ENCODE measurements at regions not wholly inside any gene's neighbourhood (a gene's known extent, or its start where the extent isn't known, plus 50 kb on each side); places are given as distances from the start of the nearest gene placed in this dataset.
"Not testable (repeated sequence)": the region's sequence is repeated elsewhere in the genome, so short reads cannot be mapped to it uniquely, and the experiment has no call there.

DNA sequence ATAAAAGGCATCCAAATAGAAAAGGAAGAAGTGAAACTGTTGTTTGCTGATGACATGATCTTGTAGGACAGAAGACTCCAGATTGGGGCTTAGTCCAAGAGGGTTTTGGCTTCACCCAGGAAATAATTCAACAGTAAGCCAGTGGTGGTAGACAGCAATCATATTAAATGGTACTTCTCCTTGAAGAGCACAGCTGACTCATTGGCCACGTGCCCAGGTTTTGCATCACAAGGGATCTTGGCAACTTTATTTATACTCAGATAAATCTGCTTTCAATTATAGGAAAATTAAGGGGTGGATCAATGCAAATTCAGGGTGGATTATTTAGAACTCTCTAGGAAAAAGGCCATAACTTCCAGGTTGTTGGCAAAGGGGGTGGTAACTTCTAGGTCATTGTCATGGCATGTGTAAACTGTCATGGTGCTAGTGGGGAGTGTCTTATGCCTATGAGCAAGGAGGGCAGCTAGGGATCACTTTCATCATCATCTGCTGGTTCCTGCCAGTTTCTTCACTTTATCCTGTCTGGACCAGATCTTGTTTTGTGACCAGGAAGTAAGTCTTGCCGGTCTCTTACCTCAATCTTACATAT lies 148.0 kb downstream of the ZNF37A start:
- not testable (repeated sequence) for H3K27ac ChIP-seq (replicated peaks); H3K27me3 ChIP-seq (ENCODE audit: insufficient read depth, poor library complexity, severe bottlenecking); H3K4me3 ChIP-seq (replicated peaks; ENCODE audit: insufficient read depth, low read length); DNase-seq (ENCODE audit: low read depth in 1 of 2, low spot score in 1 of 2)

DNA sequence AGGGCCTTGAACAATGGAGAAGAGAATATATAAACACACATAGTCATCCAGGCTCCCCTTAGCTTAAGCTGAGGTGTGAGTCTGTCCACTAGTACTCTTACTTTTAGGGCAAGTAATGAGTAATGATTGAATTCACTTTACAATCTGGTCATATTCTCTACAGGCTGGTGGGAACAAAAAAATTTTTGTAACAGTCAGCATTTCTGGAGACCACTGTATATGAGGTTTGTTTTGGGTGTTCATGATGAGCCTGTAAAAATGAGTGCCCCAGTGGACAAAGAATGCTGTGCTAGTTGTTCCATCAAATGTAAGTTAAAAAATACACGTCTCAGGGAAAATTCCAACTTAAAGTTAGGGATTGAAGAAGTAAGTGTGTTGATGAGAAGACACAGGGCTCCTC lies 154.0 kb downstream of the ZNF37A start:
- DNase-seq (ENCODE audit: low read depth in 1 of 2, low spot score in 1 of 2); H3K4me3 ChIP-seq (replicated peaks; ENCODE audit: insufficient read depth, low read length); H3K27me3 ChIP-seq (ENCODE audit: insufficient read depth, poor library complexity, severe bottlenecking); H3K27ac ChIP-seq (replicated peaks): not testable (repeated sequence)

DNA sequence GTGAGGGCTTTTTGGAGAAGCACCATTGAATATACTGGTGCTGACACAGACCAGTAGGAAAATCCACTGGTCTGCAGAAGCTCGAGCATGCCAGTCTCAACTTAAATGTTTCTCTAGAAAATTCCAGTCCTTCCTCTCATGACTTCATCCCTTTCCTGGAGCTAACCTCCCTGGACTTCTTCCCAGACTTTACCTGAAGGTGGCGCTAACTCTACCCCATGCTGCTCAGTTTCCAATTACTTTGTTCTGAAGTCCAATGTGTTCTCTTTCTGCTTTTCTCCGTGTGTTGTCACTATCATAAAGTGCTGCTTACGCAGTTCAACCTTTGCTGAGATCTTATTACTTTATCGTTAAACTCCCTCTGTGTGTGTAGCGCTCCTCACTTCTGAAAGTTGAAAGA lies 158.4 kb downstream of the ZNF37A start:
- H3K27me3 ChIP-seq (ENCODE audit: insufficient read depth, poor library complexity, severe bottlenecking); H3K4me3 ChIP-seq (replicated peaks; ENCODE audit: insufficient read depth, low read length); H3K27ac ChIP-seq (replicated peaks); DNase-seq (ENCODE audit: low read depth in 1 of 2, low spot score in 1 of 2): not testable (repeated sequence)

DNA sequence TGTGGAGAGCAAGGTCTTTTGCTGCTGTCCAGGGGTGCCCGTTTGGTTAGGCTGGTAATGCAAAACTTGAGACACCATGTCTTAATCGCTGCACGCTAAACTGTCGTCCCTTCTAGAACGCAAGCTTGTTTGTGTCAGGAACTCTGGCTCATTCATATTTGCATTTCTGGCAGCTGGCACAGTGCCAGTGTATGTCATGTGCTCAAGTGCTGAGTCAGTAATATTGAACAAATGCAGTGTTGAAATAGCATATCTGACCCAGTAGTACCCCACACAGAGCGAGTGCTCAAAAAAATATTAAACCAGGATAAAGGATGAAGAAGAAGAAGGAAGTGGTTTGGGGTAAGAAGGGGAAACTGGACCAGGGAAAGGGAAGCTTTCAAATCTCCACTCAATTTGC lies 173.4 kb downstream of the ZNF37A start:
- not testable (repeated sequence) for H3K27ac ChIP-seq (replicated peaks); DNase-seq (ENCODE audit: low read depth in 1 of 2, low spot score in 1 of 2); H3K27me3 ChIP-seq (ENCODE audit: insufficient read depth, poor library complexity, severe bottlenecking); H3K4me3 ChIP-seq (replicated peaks; ENCODE audit: insufficient read depth, low read length)

DNA sequence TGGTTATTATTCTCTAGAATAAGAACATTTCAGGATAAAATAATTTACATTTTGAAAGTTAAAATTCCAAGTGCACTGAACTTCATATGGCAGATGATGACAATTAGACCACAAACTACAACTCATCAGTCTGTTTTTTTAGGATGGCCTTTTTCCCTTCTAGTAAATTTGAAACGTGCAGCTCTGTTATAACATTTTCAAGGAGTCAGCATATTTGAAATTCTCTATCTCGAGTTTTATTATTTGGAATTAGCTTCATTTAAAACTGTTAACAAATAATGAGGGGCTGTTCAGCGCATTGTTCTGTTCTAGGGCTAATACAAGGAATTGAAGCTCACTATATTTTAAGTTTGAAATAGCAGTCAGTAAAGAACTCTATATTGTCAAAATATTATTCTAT lies 176.9 kb downstream of the ZNF37A start:
- not testable (repeated sequence) for DNase-seq (ENCODE audit: low read depth in 1 of 2, low spot score in 1 of 2); H3K4me3 ChIP-seq (replicated peaks; ENCODE audit: insufficient read depth, low read length); H3K27me3 ChIP-seq (ENCODE audit: insufficient read depth, poor library complexity, severe bottlenecking); H3K27ac ChIP-seq (replicated peaks)

DNA sequence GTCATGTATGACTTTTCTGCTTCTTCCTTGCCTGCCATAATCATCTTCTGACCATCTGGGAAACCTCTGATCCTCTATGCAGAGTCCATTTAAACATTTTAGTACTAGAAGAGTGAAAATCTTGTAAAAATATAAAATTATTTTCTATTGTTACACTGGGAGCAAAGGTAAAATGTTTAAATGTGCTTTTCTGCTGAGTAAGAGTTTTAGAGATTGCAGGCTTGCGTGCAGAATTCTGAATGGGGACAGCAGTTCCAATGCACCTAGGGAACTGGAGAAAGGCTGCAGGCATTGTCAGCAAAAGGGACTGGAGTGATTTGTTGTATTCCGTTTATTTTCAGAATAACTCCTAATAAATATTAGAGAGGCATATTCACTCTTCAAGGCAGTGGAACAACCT lies 180.7 kb downstream of the ZNF37A start:
- H3K27ac ChIP-seq (replicated peaks); H3K4me3 ChIP-seq (replicated peaks; ENCODE audit: insufficient read depth, low read length); DNase-seq (ENCODE audit: low read depth in 1 of 2, low spot score in 1 of 2); H3K27me3 ChIP-seq (ENCODE audit: insufficient read depth, poor library complexity, severe bottlenecking): not testable (repeated sequence)

DNA sequence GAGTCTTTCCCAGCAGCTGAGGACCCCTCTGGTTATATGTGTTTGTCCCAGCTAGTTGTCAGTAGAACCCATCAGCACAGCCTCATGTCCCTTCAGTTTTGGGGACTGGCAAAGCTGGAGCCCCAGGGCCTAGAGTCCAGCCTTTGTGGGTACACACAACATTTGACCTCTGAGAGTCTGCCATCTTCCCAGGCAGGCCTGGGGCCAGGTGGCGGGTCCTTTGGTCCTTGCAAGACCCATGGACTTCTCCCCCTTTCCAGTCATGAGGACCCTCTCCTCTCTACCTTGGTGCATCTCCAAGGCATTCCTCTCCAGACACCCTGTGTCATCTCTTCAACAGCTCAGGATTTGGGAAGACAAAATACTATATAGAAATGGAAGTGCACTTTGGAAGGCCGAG lies 198.4 kb downstream of the ZNF37A start:
- H3K4me3 ChIP-seq (replicated peaks; ENCODE audit: insufficient read depth, low read length); H3K27ac ChIP-seq (replicated peaks); H3K27me3 ChIP-seq (ENCODE audit: insufficient read depth, poor library complexity, severe bottlenecking); DNase-seq (ENCODE audit: low read depth in 1 of 2, low spot score in 1 of 2): not testable (repeated sequence)

DNA sequence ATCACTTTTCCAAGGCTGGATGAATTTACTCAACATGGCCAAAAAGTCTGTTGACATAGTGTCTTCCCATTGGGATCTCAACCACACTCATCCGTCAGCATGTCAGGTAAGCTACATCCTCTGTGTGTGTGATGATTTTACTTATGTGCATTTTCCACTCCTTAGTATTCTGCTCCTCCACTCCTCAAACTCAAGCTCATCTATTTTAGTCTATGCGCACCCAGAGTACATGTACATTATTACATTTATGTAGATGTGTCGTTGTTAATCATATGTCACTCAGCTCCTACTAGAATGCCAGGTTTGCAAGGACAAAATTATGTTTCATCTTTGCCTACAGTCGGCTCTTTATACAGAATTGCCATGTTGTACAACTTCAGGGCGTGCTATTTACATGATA lies 216.0 kb downstream of the ZNF37A start:
- H3K27me3 ChIP-seq (ENCODE audit: insufficient read depth, poor library complexity, severe bottlenecking); DNase-seq (ENCODE audit: low read depth in 1 of 2, low spot score in 1 of 2); H3K4me3 ChIP-seq (replicated peaks; ENCODE audit: insufficient read depth, low read length); H3K27ac ChIP-seq (replicated peaks): not testable (repeated sequence)

DNA sequence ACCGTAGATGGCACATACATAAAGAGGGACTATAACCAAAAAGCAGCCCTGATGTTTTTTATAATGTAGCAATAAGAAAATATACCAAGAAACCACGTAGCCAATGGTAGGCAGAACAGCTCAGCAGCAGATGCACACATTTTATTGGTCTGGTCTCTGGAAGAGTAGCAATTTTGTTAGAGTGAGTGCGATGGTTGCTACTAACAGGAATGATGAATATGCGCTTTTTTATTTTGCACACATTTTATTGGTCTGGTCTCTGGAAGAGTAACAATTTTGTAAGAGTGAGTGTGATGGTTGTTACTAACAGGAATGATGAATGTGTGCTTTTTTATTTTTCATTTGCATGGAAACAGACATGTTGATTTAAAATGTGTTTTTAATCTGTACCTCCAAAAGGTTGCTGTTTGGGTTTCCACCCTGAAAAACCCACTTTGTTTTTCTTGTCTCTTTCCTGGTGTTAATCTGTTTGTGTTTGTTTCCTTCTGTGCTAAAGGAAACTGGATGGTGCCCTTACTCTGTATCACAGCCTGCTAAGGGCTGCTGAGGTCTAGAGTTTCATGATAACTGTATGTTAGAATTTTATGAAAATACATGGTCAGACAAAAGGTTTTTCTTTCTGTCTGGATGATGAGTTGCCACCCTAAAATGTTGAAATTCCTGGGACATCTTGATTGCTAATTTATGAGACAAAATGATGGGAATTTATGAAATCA lies 221.1 kb downstream of the ZNF37A start:
- H3K4me3 ChIP-seq (replicated peaks; ENCODE audit: insufficient read depth, low read length); H3K27me3 ChIP-seq (ENCODE audit: insufficient read depth, poor library complexity, severe bottlenecking); DNase-seq (ENCODE audit: low read depth in 1 of 2, low spot score in 1 of 2); H3K27ac ChIP-seq (replicated peaks): not testable (repeated sequence)

DNA sequence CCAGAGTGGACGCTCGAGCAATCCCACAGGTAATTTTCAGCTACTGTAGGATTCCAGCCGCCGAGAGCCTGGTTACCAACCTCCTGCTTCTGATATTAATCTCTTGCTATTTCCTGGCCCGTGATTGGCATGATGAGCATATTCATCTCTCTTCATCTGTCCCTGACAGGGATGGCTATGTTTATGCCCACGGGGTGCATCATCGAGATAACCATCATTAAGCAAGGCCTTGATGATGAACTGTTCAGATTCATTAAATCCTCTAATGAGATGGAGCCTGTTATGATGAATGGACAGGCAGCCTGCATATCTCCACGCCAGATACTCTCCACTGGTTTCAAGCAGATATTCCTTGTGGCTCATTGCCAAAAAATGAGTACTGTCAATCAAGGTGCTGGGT lies 227.3 kb downstream of the ZNF37A start:
- not testable (repeated sequence) for H3K27ac ChIP-seq (replicated peaks); DNase-seq (ENCODE audit: low read depth in 1 of 2, low spot score in 1 of 2); H3K27me3 ChIP-seq (ENCODE audit: insufficient read depth, poor library complexity, severe bottlenecking); H3K4me3 ChIP-seq (replicated peaks; ENCODE audit: insufficient read depth, low read length)

DNA sequence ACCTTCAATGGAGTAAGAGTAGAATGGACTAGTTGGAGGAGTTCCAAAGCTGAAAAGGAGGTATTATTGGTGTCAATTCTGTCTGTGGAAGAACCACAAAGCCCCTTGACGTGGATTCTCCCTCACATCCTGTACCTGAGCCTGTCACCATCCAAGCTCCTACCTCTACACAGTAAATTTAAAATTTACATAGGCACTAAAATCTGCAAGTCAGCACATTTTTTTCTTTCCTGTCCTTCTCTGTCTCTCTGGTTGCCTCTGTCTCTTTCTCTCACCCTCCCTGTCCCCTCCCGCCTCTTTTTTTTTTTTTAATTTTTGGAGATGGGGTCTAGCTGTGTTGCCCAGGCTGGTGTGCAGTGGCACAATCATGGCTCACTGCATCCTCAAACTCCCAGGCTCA lies 236.2 kb downstream of the ZNF37A start:
- not testable (repeated sequence) for H3K27ac ChIP-seq (replicated peaks); DNase-seq (ENCODE audit: low read depth in 1 of 2, low spot score in 1 of 2); H3K27me3 ChIP-seq (ENCODE audit: insufficient read depth, poor library complexity, severe bottlenecking); H3K4me3 ChIP-seq (replicated peaks; ENCODE audit: insufficient read depth, low read length)

DNA sequence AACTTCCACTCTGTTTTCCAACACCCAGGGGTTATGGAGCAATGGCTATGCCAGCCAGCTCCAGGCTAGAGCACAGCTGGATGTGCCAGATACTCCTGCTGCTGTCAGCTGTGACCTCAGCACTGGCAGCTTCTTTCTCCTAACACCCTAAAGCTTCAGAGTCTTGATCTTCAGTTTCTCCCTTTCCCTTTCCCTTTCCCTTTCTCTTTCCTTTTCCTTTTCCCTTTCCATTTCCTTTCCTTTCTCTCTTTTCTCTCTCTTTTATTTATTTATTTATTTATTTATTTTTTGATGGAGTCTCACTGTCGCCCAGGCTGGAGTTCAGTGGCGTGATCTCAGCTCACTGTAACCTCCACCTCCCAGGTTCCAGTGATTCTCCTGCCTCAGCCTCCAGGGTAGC lies 237.0 kb downstream of the ZNF37A start:
- not testable (repeated sequence) for H3K27me3 ChIP-seq (ENCODE audit: insufficient read depth, poor library complexity, severe bottlenecking); H3K4me3 ChIP-seq (replicated peaks; ENCODE audit: insufficient read depth, low read length); H3K27ac ChIP-seq (replicated peaks); DNase-seq (ENCODE audit: low read depth in 1 of 2, low spot score in 1 of 2)

DNA sequence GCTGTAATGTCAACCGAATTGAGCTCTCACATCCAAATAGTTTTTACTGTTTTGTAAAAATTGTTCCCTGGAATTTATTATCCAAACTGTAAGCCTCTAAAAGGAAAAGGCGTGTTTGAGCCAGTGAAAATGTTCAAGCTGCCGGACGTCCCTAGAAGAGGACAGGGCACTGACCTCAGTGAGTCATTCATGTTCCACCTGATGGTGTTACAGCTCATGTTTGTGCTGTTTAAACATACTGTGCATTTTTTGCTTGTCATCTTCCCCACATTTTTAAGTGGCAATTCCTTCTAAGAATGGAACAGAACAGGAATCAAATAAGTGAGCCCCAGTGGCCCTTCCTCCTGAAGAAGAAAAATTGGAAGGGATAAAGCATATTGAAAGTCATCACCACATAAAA lies 239.6 kb downstream of the ZNF37A start:
- not testable (repeated sequence) for H3K4me3 ChIP-seq (replicated peaks; ENCODE audit: insufficient read depth, low read length); DNase-seq (ENCODE audit: low read depth in 1 of 2, low spot score in 1 of 2); H3K27ac ChIP-seq (replicated peaks); H3K27me3 ChIP-seq (ENCODE audit: insufficient read depth, poor library complexity, severe bottlenecking)

DNA sequence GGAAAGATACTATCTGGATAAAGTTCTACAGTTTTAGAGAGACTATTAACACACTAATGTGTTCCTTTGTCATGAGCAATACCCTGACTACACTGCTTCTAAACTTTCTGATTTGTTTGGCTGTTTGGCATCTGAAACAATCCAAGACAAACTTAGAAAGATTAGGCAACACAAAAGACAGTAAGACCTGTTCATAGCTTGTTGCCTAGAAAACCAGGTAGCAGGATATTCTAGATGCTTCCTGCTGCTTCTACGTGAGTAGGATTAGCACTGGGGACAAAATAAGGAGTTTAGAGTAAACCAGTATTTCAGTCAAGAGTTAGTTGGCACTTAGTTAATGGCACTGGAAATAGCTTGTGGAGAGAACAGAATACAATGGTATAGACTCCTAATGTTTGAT lies 256.5 kb downstream of the ZNF37A start:
- DNase-seq (ENCODE audit: low read depth in 1 of 2, low spot score in 1 of 2); H3K4me3 ChIP-seq (replicated peaks; ENCODE audit: insufficient read depth, low read length); H3K27ac ChIP-seq (replicated peaks); H3K27me3 ChIP-seq (ENCODE audit: insufficient read depth, poor library complexity, severe bottlenecking): not testable (repeated sequence)

DNA sequence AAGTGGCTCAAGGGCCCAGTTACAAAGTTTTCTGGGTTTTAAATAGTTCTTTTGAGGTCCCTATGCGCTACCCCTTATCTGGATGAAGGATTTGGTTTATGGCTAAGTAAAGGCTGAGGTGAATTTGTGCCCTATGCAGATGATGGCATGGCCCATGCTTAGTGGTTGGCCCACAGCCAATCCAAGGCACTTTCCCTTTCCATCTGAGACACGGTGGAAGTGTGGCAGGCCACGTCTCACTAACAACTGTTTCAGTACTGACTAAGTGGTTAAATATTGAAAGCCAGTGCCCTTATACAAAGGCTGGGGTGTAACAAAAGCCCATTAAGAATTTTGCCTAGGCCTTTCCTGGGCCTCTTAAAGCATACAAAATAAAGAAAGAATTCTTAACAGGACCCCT lies 260.3 kb downstream of the ZNF37A start:
- DNase-seq (ENCODE audit: low read depth in 1 of 2, low spot score in 1 of 2); H3K4me3 ChIP-seq (replicated peaks; ENCODE audit: insufficient read depth, low read length); H3K27ac ChIP-seq (replicated peaks); H3K27me3 ChIP-seq (ENCODE audit: insufficient read depth, poor library complexity, severe bottlenecking): not testable (repeated sequence)
